Small intestine (tissue), 7 donors: ENCODE measurements at regions not wholly inside any gene's neighbourhood (a gene's known extent, or its start where the extent isn't known, plus 50 kb on each side); places are given as distances from the start of the nearest gene placed in this dataset.

Experiments
- DNase-seq, 2 donors: peaks; one replicate each; pipeline versions ENCODE4 v3.0.0 to v3.0.0-alpha.2; 2013
- FAIRE-seq: peaks from 2 replicates; lab custom pipeline; 2012; peaks lifted over from hg19 to GRCh38; lab: Jason Lieb, UNC
- H3K27ac ChIP-seq, 3 donors: one replicate each; pipeline ENCODE4 v1.5.1; 2013; ENCODE audit warnings: low read length in 2 of 3, mild to moderate bottlenecking in 2 of 3, control low read depth in 1 of 3, inconsistent platforms in 1 of 3, low read depth in 1 of 3, moderate library complexity in 1 of 3
- H3K27me3 ChIP-seq, 3 donors: one replicate each; pipeline ENCODE4 v1.6.1; 2013; ENCODE audit warnings: low read length in 3 of 3, inconsistent platforms in 1 of 3; ENCODE audit not compliant: control insufficient read depth in 3 of 3, insufficient read depth in 3 of 3
- H3K36me3 ChIP-seq, 3 donors: one replicate each; pipeline ENCODE4 v1.6.1; 2013; ENCODE audit warnings: low read length in 3 of 3, inconsistent platforms in 1 of 3, low read depth in 1 of 3, mild to moderate bottlenecking in 1 of 3, moderate library complexity in 1 of 3; ENCODE audit not compliant: control insufficient read depth in 3 of 3, insufficient read depth in 2 of 3
- H3K4me1 ChIP-seq, 3 donors: one replicate each; pipeline ENCODE4 v1.6.1; 2013; ENCODE audit warnings: low read length in 2 of 3, inconsistent platforms in 1 of 3, low read depth in 1 of 3, mild to moderate bottlenecking in 1 of 3, moderate library complexity in 1 of 3; ENCODE audit not compliant: control insufficient read depth in 3 of 3, insufficient read depth in 2 of 3
- H3K4me3 ChIP-seq, 3 donors: one replicate each; pipeline ENCODE4 v1.5.1; 2013; ENCODE audit warnings: low read length in 3 of 3, control low read depth in 1 of 3, inconsistent platforms in 1 of 3, low read depth in 1 of 3, mild to moderate bottlenecking in 1 of 3, moderate library complexity in 1 of 3
- H3K9me3 ChIP-seq, 2 donors: one replicate each; pipeline ENCODE4 v1.6.1; 2013; ENCODE audit warnings: low read depth in 1 of 2, low read length in 1 of 2; ENCODE audit not compliant: control insufficient read depth in 2 of 2, insufficient read depth in 1 of 2
- WGBS, 3 donors: extraction: QIAGEN DNeasy Blood & Tissue Kit; methylation state at CpG; one replicate each; pipeline ENCODE4 v1.1.7; 2013; 5-methylcytosine and 5-hydroxymethylcytosine counted together
- donor health status: healthy with polysubstance abuse.
- donor health status: control.
- donor health status: control.
- donor health status: Bipolar disorder and iron deficiency.
- donor health status: healthy.

DNA sequence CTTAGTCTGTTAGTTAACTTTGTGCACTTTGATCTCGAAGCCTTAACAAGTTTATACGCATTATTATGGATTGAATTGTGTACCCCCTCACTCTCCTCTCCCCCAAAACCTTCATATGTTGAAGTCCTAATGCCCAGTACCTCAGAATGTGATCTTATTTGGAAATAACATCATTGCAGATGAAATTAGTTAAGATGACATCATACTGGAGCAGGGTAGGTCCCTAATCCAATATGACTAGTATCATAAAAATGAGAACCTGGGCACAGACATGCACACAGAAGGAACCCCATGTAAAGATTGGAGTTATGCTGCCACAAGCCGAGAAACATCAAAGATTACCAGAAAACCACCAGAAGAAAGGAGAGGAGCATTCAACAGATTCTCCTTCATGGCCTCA, 85.8 kb upstream of the TSC22D1 start:
- 80 to 91% (median 88%) methylated on average over 3 of the region's 3 CpGs for WGBS, 3 donors
- FAIRE-seq (no peak), DNase-seq (no peak)
- Histone ChIP-seq H3K9me3 (no peaks in the 10 kb centered on the region), H3K4me1 (peaks cover 0 to 3% (median 0%) of the 10 kb centered on the region in 3 donors), H3K4me3 (no peak overlapping the region), H3K27me3 (no peaks in the 10 kb centered on the region), H3K36me3 (no peaks in the 10 kb centered on the region), H3K27ac (no peak overlapping the region)

DNA sequence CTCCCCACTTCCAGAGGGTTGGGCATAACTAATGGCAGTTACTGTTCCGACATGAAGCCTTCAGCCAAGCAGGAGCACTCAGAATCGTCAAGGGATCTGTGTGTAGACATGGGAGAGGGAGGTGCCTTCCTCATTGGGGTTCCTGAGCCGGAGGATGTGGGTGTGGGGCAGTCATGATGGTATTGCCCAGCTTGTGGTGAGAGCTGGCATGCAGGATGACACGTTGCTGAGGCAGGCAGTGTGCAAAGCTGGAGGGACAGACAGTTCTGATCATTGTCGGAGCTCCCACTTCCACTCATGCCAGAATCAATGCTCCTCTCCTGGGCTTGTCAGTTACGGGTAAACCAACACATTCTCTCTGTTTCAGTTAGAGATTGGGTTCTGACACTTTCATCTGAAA, 83.9 kb upstream of the TSC22D1 start:
- Histone ChIP-seq H3K36me3 (no peaks in the 10 kb centered on the region), H3K27me3 (no peaks in the 10 kb centered on the region), H3K4me1 (peaks cover 0 to 3% (median 0%) of the 10 kb centered on the region in 3 donors), H3K27ac (no peak overlapping the region), H3K4me3 (no peak overlapping the region), H3K9me3 (no peaks in the 10 kb centered on the region)
- 77 to 85% (median 84%) methylated on average over 6 of the region's 6 CpGs for WGBS, 3 donors
- no peak for FAIRE-seq
- DNase-seq, result no peak

DNA sequence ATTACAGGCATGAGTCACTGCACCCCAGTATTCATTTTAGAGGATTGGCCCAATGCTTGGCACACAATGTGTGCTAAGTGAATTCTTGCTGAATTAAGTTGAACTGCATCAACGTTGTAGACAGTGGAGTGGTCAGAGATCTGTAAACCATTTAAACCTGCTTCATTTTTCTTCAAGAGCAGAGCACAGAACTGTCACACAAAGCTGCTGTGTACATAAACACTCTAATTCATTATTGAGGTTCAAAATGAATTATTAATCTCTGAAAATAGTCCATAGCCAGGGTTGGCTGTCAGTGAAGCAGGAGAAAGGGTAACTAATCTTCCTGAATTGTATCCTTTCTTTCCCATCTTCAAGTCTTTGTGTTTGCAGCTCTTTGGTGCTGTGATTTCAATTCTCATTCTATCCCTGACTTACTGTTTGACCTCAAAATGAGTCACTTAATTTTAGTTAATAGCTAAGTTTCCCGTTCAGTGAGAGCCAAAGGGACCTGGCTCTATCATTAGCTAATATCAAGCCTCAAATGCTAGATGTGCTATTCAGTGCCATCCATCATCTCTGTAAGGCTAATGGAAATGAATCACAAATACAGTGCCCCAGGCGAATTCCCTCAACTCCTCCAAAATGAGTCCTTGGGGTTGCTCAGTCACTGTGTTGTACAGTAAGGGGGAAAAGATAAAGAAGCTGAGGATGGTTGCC, 77.0 kb upstream of the TSC22D1 start:
- Histone ChIP-seq H3K4me1 (no peaks in the 10 kb centered on the region), H3K27ac (no peak overlapping the region), H3K27me3 (no peaks in the 10 kb centered on the region), H3K9me3 (no peaks in the 10 kb centered on the region), H3K4me3 (no peak overlapping the region), H3K36me3 (no peaks in the 10 kb centered on the region)
- DNase-seq, result no peak
- FAIRE-seq, result no peak
- 61 to 73% (median 70%) methylated on average over 3 of the region's 3 CpGs for WGBS, 3 donors

DNA sequence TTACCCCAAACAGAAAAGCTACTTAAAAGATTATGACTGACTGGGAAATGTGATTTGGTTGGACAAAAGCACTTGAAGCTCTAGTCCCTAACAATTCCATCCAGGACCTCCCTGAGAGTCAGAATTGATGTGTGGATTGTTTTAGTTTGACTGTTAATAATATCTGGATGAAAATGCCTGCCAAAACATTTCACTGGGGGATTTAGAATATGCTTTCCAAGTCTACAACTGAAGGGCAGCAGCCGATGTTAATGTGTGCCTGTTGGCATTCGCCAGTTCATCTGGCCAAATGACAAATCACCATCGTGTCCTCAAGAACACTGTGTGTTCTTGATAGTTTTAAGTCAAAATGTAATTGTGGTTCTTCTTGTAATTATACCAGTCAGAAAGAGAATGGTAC, 76.0 kb upstream of the TSC22D1 start:
- WGBS, 3 donors, result 67 to 89% (median 84%) methylated on average over 3 of the region's 3 CpGs
- no peak for DNase-seq

DNA sequence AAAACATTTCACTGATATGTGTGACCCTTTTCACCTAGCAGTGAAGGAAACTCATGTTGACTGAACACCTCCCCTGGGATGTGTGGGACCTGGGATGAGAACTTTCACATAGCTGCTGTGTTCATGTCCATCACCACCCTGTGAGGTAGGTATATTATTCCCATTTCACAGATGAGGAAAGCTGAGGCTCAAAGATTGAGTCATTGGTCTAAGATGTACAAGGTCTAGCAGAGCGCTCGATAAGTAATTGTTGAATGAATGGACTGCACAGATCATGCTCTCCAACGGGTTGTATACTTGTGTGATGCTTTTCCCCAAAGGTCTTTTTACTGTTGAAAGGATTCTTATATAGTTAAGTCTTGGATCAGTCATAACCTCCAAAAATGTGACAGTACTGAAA, 75.6 kb upstream of the TSC22D1 start:
- Histone ChIP-seq H3K27me3 (no peaks in the 10 kb centered on the region), H3K27ac (no peak overlapping the region), H3K4me1 (no peaks in the 10 kb centered on the region), H3K4me3 (no peak overlapping the region), H3K36me3 (no peaks in the 10 kb centered on the region), H3K9me3 (no peaks in the 10 kb centered on the region)
- DNase-seq (no peak), FAIRE-seq (no peak)
- WGBS, 3 donors, result 82 to 95% (median 87%) methylated on average over 3 of the region's 3 CpGs

More for the DNA sequence above, 76.0 kb upstream of the TSC22D1 start:
- H3K27ac ChIP-seq, result no peak overlapping the region
- H3K9me3 ChIP-seq, result no peaks in the 10 kb centered on the region
- no peaks in the 10 kb centered on the region for H3K36me3 ChIP-seq
- no peaks in the 10 kb centered on the region for H3K27me3 ChIP-seq
- no peak for FAIRE-seq
- no peaks in the 10 kb centered on the region for H3K4me1 ChIP-seq
- no peak overlapping the region for H3K4me3 ChIP-seq

DNA sequence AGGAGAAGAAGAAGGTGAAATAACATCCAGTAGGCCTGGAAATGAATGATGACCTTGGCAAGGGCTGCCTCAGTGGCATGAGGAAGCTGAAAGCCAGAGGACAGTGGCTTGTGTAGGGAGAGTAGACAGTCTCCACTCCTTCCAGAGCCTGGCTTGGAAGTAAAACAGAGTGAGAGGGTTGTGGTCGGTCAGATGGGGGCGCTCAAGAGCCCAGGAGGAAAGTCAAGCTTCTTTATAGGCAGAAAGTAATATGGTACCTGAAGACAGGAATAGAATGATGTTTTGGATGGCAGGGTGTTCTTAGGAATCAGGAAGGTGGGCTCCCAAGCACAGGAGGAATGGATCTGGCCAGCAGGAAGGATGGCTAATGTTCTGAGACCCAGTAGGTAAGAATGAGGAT, 75.1 kb upstream of the TSC22D1 start:
- Histone ChIP-seq H3K27me3 (no peaks in the 10 kb centered on the region), H3K9me3 (no peaks in the 10 kb centered on the region), H3K4me3 (no peak overlapping the region), H3K4me1 (no peaks in the 10 kb centered on the region), H3K36me3 (no peaks in the 10 kb centered on the region), H3K27ac (no peak overlapping the region)
- FAIRE-seq, result no peak
- 24 to 41% (median 30%) methylated on average over 2 of the region's 2 CpGs for WGBS, 3 donors
- no peak for DNase-seq

DNA sequence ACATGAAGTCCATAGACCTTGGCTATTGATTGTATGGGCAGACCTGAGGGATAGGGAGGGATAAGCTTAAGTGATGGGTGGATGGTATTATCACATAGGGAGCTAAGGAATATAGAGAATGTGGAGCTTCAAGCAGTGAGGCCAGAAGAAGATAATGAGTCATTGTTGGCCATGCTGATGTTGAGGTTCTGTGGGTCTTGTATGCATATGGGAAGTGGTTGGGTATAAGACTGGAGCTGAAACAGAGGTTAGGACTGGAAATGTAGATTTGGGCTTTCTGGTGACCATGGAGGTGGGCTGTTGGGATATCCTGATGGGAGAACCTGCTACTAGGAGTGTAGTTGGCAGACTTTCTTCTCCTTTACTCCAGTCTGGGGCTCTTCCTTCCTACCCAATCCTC, 73.7 kb upstream of the TSC22D1 start:
- FAIRE-seq, result no peak

DNA sequence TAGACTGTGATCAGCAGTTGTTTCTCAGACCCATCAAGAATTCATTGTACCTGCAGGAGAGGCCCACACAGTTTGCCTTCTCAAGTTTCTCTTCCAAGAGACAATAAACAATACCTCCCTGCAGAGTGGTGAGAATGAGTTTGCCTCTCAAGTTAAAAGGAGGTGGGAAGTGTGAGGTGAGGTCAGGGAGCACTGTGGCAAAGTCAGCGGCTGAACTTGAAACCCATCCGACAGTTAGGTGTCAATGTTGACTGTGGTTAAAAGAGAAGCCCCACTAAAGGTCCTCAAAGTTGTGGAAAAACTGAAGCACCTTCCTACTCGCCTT, 72.9 kb upstream of the TSC22D1 start:
- peak in 1 of 2 donors; percentile 7 for DNase-seq

More for the DNA sequence above, 73.7 kb upstream of the TSC22D1 start:
- Histone ChIP-seq H3K27me3 (no peaks in the 10 kb centered on the region), H3K27ac (no peak overlapping the region), H3K4me1 (no peaks in the 10 kb centered on the region), H3K9me3 (no peaks in the 10 kb centered on the region), H3K4me3 (no peak overlapping the region), H3K36me3 (no peaks in the 10 kb centered on the region)
- DNase-seq, result no peak

More for the DNA sequence above, 72.9 kb upstream of the TSC22D1 start:
- no peak overlapping the region for H3K4me3 ChIP-seq
- no peak overlapping the region for H3K27ac ChIP-seq
- no peaks in the 10 kb centered on the region for H3K9me3 ChIP-seq
- H3K27me3 ChIP-seq, result no peaks in the 10 kb centered on the region
- no peaks in the 10 kb centered on the region for H3K36me3 ChIP-seq
- peaks cover 0 to 3% (median 0%) of the 10 kb centered on the region in 3 donors for H3K4me1 ChIP-seq
- WGBS, 3 donors, result 69 to 79% (median 72%) methylated on average over 3 of the region's 3 CpGs
- FAIRE-seq, result no peak
